Endothelial cell of umbilical vein (primary cell): ENCODE measurements at regions not wholly inside any gene's neighbourhood (a gene's known extent, or its start where the extent isn't known, plus 50 kb on each side); places are given as distances from the start of the nearest gene placed in this dataset.

Experiments
- BruUV-seq: library from RNA; stranded (reverse); fragments of 400-500 nt; replicated peaks from 2 replicates; lab custom pipeline; 2021; lab: Mats Ljungman, UMichigan
- CTCF ChIA-PET: fragments of 300-600, 350-600 bp; sonication (Branson Sonifier 250); formaldehyde crosslinking; loops from one replicate; lab custom pipeline; 2021; ENCODE audit warnings: antibody characterized with exemption, inconsistent platforms; lab: Charles Lee
- POLR2A ChIA-PET: fragments of 300-600, 350-600 bp; sonication (Branson Sonifier 250); formaldehyde crosslinking; loops from one replicate; lab custom pipeline; 2021; ENCODE audit warnings: antibody characterized with exemption, inconsistent platforms; lab: Charles Lee
- DNase-seq: peaks from one replicate; pipeline ENCODE4 v3.0.0-alpha.2; 2011; ENCODE audit warnings: low read depth, low spot score
- FAIRE-seq: peaks from 2 replicates; lab custom pipeline; 2011; peaks lifted over from hg19 to GRCh38; lab: Jason Lieb, UNC
- H2AFZ ChIP-seq: 2 replicates; pipeline ENCODE4 v1.6.0; 2012; ENCODE audit warnings: low read depth, low read length, control low read depth, inconsistent platforms
- H3K27ac ChIP-seq: 2 replicates; pipeline ENCODE4 v1.5.1; 2011; ENCODE audit warnings: low read depth, mild to moderate bottlenecking, control low read depth, low read length, moderate library complexity; ENCODE audit not compliant: insufficient read depth
- H3K27me3 ChIP-seq, 2 experiments: 2 replicates each; pipeline versions ENCODE4 v1.6.0 to v1.6.1; 2011; ENCODE audit warnings: low read length in 2 of 2, mixed read lengths in 1 of 2; ENCODE audit not compliant: control insufficient read depth in 2 of 2, insufficient read depth in 2 of 2
- H3K36me3 ChIP-seq, 2 experiments: 2 replicates in 1 of 2; 3 replicates in 1 of 2; pipeline ENCODE4 v1.5.1; 2011; ENCODE audit warnings: low read length in 2 of 2, mild to moderate bottlenecking in 1 of 2, moderate library complexity in 1 of 2; ENCODE audit not compliant: control insufficient read depth in 2 of 2, insufficient read depth in 2 of 2; ENCODE audit errors: extremely low read depth in 1 of 2
- H3K4me1 ChIP-seq: 3 replicates; pipeline ENCODE4 v1.5.1; 2011; ENCODE audit warnings: mild to moderate bottlenecking, low read length; ENCODE audit not compliant: control insufficient read depth, insufficient read depth; ENCODE audit errors: extremely low read depth
- H3K4me2 ChIP-seq: 2 replicates; pipeline ENCODE4 v1.6.1; 2011; ENCODE audit warnings: low read length, control low read depth, mixed read lengths; ENCODE audit not compliant: insufficient read depth
- H3K4me3 ChIP-seq, 3 experiments: fragments of 200-600 bp in 1 of 3; sonication (generic), shearing (Covaris generic) in 1 of 3; replicated peaks in 1 of 3; 2 replicates each; pipeline ENCODE4 v1.5.1; 2011 to 2016; ENCODE audit warnings: control low read depth in 3 of 3, low read length in 3 of 3, mild to moderate bottlenecking in 2 of 3, inconsistent platforms in 1 of 3, low read depth in 1 of 3, moderate library complexity in 1 of 3; ENCODE audit not compliant: insufficient read depth in 1 of 3
- H3K79me2 ChIP-seq: 2 replicates; pipeline ENCODE4 v1.6.0; 2012; ENCODE audit warnings: low read length, inconsistent platforms; ENCODE audit not compliant: control insufficient read depth, insufficient read depth
- H3K9ac ChIP-seq: replicated peaks from 2 replicates; pipeline ENCODE3; 2011; ENCODE audit warnings: low read length, control low read depth; ENCODE audit not compliant: insufficient read depth; ENCODE audit errors: extremely low read depth
- H3K9me1 ChIP-seq: replicated peaks from 3 replicates; pipeline ENCODE4 v1.6.0; 2011; ENCODE audit warnings: mild to moderate bottlenecking, low read length; ENCODE audit not compliant: control insufficient read depth, insufficient read depth; ENCODE audit errors: extremely low read depth
- H3K9me3 ChIP-seq: replicated peaks from 2 replicates; pipeline ENCODE4 v1.5.1; 2012; ENCODE audit warnings: low read length, inconsistent platforms; ENCODE audit not compliant: control insufficient read depth, insufficient read depth
- H4K20me1 ChIP-seq: replicated peaks from 2 replicates; pipeline ENCODE3; 2011; ENCODE audit warnings: mild to moderate bottlenecking, low read length; ENCODE audit not compliant: control insufficient read depth, insufficient read depth; ENCODE audit errors: extremely low read depth
- EZH2 ChIP-seq: IDR thresholded peaks from 2 replicates; pipeline ENCODE4 v1.6.1; 2012; ENCODE audit warnings: borderline replicate concordance, low read depth, mild to moderate bottlenecking, moderate library complexity, low read length, inconsistent platforms; ENCODE audit not compliant: severe bottlenecking
- FOS ChIP-seq: IDR thresholded peaks from 2 replicates; pipeline ENCODE4 v1.6.1; 2011; ENCODE audit warnings: mild to moderate bottlenecking, low read length, moderate library complexity, borderline replicate concordance; ENCODE audit not compliant: insufficient read depth
- GATA2 ChIP-seq: IDR thresholded peaks from 2 replicates; pipeline ENCODE4 v1.7.0; 2011; ENCODE audit warnings: low read depth, mild to moderate bottlenecking, moderate library complexity, mixed read lengths, low read length; ENCODE audit not compliant: insufficient read length, insufficient read depth
- JUN ChIP-seq: IDR thresholded peaks from 2 replicates; pipeline ENCODE4 v1.6.1; 2011; ENCODE audit warnings: borderline replicate concordance, low read depth; ENCODE audit not compliant: insufficient read length, insufficient read depth
- MYC ChIP-seq: IDR thresholded peaks from one replicate; pipeline ENCODE4 v1.6.1; 2011; ENCODE audit warnings: mild to moderate bottlenecking, low read depth, low read length
- POLR2A ChIP-seq: IDR thresholded peaks from 2 replicates; pipeline ENCODE4 v1.6.1; 2012; ENCODE audit warnings: low read depth, mild to moderate bottlenecking, control low read depth, low read length
- POLR2AphosphoS5 ChIP-seq: IDR thresholded peaks from 2 replicates; pipeline ENCODE4 v1.6.1; 2012; ENCODE audit warnings: low read depth, mild to moderate bottlenecking, control low read depth, low read length, moderate library complexity; ENCODE audit not compliant: insufficient read depth
- dilution Hi-C: fragments of 300-500 bp; cut with MboI; formaldehyde crosslinking; loops from one replicate; pipeline ENCODE4 v1.15.0; 2019; ENCODE audit warnings: low sequenced_read_pairs; ENCODE audit not compliant: extremely low pct_ligation_motif_present
- intact Hi-C: fragments of 100-400 bp; cut with micrococcal nuclease; formaldehyde crosslinking; loops from one replicate; pipeline ENCODE4 v1.10.0; 2022
- TF ChIP-seq, protein P1 (sequence below): IDR thresholded peaks from 2 replicates; pipeline ENCODE4 v1.6.1; 2011; ENCODE audit not compliant: insufficient read depth, insufficient read length
- TF ChIP-seq, protein P2 (sequence below), 2 donors: IDR thresholded peaks; 1 replicate in 1 of 2; 2 replicates in 1 of 2; pipeline ENCODE4 v1.5.1; 2011; ENCODE audit warnings: low read length in 2 of 2, mild to moderate bottlenecking in 2 of 2, moderate library complexity in 2 of 2, control low read depth in 1 of 2, inconsistent platforms in 1 of 2, low read depth in 1 of 2; ENCODE audit not compliant: insufficient read depth in 1 of 2; ENCODE audit errors: extremely low read depth in 1 of 2

DNA sequence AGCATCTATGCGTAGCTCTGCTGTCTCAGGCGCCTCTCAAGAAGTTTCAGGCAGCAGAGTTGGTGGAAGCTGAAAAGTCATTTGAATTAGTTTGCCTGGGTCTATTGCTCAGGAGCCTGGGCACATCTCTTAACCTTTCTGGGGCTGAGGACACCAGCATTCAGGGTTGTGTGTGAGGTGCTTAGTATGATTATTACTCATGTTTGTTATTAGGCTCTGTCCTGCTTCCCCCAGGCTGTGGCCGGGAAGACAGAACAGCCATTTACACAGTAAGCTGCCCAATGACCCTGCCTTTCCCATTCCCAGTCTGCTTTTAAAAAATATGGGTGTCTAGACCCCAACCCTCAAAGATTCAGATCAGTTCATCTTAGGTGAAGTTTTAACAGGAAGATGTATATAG lies 53.9 kb upstream of the CACNA1E start:
- ChIA-PET POLR2A (no interaction called here), CTCF (interaction anchor here (2.6 kb wide), 1 partner anchor 238 kb away, joined by 23 read pairs; no protein-coding TSS in a partner anchor)
- no TSS peak for BruUV-seq
- dilution Hi-C loops: no loop called here
- DNase-seq (no peak), FAIRE-seq (no peak)
- H3K9me1 ChIP-seq: no peaks in the 10 kb centered on the region
- no peaks in the 10 kb centered on the region for H3K4me1 ChIP-seq
- H3K27ac ChIP-seq: no peak overlapping the region
- no peaks in the 10 kb centered on the region for H3K79me2 ChIP-seq
- H3K9ac ChIP-seq: no peak overlapping the region
- no peaks in the 10 kb centered on the region for H3K27me3 ChIP-seq
- H3K36me3 ChIP-seq: no peaks in the 10 kb centered on the region
- no peak overlapping the region for H3K4me3 ChIP-seq
- intact Hi-C loops: loop anchor here (10.0 kb wide), 1 partner anchor 535 kb away; no protein-coding TSS in a partner anchor
- TF ChIP-seq GATA2 (no peak), POLR2AphosphoS5 (no peak)
- TF ChIP-seq, protein P1, sequence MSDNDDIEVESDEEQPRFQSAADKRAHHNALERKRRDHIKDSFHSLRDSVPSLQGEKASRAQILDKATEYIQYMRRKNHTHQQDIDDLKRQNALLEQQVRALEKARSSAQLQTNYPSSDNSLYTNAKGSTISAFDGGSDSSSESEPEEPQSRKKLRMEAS: no peak
- no peak overlapping the region for H3K4me2 ChIP-seq
- no peak overlapping the region for H2AFZ ChIP-seq
- no peaks in the 10 kb centered on the region for H3K9me3 ChIP-seq
- no peaks in the 10 kb centered on the region for H4K20me1 ChIP-seq

DNA sequence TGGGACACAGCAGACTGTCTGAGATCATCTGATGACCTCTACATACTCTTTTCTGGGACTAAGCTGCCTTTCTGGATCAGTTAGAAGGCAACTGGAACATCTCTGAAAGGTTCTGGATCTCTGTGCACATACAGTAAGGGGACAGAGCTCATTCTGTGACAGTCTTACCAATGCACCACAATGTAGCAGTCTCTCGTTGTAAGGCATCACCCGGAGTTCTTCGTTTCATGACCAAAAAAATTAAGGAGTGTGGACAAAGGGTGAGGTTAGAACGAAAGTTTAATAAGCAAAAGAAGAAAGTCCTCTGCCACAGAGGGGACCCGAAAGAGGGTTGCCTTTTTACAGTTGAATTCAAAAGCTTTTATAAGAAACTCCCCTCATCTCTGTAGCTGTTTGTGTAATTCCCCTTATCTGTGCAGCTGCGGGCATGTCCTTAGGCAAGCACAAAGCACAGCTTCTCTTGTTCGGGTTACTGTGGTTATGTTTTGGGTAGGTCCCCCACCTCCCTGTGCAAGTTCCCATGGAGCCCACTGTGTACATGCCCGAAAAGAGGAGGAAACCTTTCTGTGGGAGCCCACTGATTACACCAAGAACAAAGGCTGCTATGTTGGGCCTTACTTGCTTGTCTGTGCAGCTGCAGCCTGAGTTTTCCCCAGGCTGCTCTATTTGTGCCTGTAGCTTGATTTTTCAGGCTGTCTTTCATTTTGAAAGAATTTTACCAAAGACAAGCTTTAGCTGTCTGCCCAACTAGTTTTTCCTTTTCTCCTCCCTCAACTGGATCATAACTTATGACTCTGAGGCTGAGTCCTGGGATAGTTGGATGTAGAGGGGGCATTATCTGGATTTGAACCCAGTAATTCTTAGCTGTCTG lies 53.1 kb upstream of the CACNA1E start:
- H3K9me3 ChIP-seq: no peaks in the 10 kb centered on the region
- intact Hi-C loops: no loop called here
- no peak for FAIRE-seq
- no peak overlapping the region for H3K4me3 ChIP-seq
- no peaks in the 10 kb centered on the region for H3K36me3 ChIP-seq
- dilution Hi-C loops: no loop called here
- H2AFZ ChIP-seq: no peak overlapping the region
- DNase-seq: no peak
- H3K4me1 ChIP-seq: no peaks in the 10 kb centered on the region
- ChIA-PET CTCF (interaction anchor here (0.9 to 2.6 kb wide), 3 partner anchors 13 to 239 kb away, joined by 4 to 23 read pairs (median 4); no protein-coding TSS in a partner anchor), POLR2A (no interaction called here)
- no peak overlapping the region for H3K9ac ChIP-seq
- H3K4me2 ChIP-seq: no peak overlapping the region
- H3K27me3 ChIP-seq: no peaks in the 10 kb centered on the region
- no peaks in the 10 kb centered on the region for H3K79me2 ChIP-seq
- no peaks in the 10 kb centered on the region for H4K20me1 ChIP-seq
- no TSS peak for BruUV-seq
- no peak overlapping the region for H3K27ac ChIP-seq
- no peaks in the 10 kb centered on the region for H3K9me1 ChIP-seq
- TF ChIP-seq EZH2 (no peak), JUN (no peak), POLR2A (no peak), GATA2 (no peak), MYC (no peak), POLR2AphosphoS5 (no peak), FOS (no peak)
- TF ChIP-seq, protein P2, sequence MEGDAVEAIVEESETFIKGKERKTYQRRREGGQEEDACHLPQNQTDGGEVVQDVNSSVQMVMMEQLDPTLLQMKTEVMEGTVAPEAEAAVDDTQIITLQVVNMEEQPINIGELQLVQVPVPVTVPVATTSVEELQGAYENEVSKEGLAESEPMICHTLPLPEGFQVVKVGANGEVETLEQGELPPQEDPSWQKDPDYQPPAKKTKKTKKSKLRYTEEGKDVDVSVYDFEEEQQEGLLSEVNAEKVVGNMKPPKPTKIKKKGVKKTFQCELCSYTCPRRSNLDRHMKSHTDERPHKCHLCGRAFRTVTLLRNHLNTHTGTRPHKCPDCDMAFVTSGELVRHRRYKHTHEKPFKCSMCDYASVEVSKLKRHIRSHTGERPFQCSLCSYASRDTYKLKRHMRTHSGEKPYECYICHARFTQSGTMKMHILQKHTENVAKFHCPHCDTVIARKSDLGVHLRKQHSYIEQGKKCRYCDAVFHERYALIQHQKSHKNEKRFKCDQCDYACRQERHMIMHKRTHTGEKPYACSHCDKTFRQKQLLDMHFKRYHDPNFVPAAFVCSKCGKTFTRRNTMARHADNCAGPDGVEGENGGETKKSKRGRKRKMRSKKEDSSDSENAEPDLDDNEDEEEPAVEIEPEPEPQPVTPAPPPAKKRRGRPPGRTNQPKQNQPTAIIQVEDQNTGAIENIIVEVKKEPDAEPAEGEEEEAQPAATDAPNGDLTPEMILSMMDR (IDR thresholded peaks at IDR 0.05; ENCODE audit: extremely low read depth in 1 of 2, insufficient read depth in 1 of 2, low read depth in 1 of 2, low read length in 2 of 2): no peak
- TF ChIP-seq, protein P1: no peak
